GM20000 (cell line): ENCODE measurements at regions not wholly inside any gene's neighbourhood (a gene's known extent, or its start where the extent isn't known, plus 50 kb on each side); places are given as distances from the start of the nearest gene placed in this dataset.

Source experiments
- DNase-seq: peaks from one replicate; pipeline ENCODE4 v3.0.0; 2012; ENCODE audit warnings: low spot score
- TF ChIP-seq, protein P1 (sequence below): IDR thresholded peaks from 2 replicates; pipeline ENCODE4 v1.5.1; 2012; ENCODE audit warnings: mild to moderate bottlenecking, control low read depth; ENCODE audit errors: extremely low read depth, missing control alignments

DNA sequence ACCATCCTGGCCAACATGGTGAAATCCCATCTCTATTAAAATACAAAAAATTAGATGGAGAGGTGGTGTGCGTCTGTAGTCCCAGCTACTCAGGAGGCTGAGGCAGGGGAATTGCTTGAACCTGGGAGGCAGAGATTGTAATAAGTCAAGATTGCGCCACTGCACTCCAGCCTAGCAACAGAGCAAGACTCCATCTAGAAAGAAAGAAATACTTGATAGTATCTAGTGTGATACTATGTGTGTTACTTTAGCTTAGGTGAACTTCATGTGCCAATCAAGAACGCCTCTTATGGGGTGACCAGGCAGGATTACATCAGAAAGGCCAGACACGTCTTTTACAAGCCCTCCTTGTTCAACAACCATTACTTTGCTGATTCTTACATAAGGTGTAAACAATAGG, 107.1 kb downstream of the TMEM170B start:
- TF ChIP-seq, protein P1, sequence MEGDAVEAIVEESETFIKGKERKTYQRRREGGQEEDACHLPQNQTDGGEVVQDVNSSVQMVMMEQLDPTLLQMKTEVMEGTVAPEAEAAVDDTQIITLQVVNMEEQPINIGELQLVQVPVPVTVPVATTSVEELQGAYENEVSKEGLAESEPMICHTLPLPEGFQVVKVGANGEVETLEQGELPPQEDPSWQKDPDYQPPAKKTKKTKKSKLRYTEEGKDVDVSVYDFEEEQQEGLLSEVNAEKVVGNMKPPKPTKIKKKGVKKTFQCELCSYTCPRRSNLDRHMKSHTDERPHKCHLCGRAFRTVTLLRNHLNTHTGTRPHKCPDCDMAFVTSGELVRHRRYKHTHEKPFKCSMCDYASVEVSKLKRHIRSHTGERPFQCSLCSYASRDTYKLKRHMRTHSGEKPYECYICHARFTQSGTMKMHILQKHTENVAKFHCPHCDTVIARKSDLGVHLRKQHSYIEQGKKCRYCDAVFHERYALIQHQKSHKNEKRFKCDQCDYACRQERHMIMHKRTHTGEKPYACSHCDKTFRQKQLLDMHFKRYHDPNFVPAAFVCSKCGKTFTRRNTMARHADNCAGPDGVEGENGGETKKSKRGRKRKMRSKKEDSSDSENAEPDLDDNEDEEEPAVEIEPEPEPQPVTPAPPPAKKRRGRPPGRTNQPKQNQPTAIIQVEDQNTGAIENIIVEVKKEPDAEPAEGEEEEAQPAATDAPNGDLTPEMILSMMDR: no peak
- no peak for DNase-seq

DNA sequence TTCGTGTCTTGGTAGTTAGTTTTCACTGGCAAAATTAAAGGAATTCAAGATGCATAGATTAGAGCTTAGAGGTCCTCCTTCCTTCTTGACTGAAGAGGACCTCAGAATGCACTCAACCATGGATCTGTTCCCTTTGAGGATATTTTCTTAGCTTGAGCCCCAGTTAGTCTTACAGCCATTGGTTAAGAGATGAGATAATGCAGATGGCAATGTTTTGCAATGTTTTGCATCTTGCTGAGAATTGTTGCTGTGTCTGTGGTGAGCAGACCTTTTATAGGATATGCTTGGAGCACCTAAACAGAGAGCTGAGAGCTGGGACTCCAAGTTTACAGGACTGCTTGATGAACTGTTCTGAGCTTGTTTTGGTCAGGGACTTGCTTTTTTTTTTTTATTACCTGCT, 107.5 kb downstream of the TMEM170B start:
- TF ChIP-seq, protein P1: no peak
- no peak for DNase-seq

DNA sequence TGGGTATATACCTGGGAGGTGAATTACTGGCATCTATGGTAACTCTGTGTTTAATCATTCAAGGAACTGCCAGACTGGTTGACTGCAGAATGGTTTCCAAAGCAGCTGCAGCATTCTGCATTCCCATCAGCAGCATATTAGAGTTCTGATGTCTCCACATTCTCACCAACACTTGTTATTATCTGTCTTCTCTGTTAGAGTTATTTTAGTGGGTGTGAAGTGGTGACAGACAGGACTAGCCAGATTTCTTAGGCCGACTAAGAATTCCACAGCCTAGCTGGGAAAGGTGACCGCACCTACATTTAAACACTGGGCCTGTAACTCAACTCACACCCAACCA, 110.9 kb downstream of the TMEM170B start:
- DNase-seq: no peak
- TF ChIP-seq, protein P1: no peak

DNA sequence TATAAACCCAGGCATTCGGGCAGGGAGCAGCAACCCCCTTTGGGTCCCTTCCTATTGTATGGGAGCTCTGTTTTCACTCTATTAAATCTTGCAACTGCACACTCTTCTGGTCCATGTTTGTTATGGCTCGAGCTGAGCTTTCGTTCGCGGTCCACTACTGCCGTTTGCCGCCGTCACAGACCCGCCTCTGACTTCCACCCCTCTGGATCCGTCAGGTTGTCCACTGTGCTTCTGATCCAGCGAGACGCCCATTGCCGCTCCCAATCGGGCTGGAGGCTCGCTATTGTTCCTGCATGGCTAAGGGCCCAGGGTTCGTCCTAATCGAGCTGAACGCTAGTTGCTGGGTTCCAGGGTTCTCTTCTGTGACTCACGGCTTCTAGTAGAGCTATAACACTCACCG, 111.3 kb downstream of the TMEM170B start:
- DNase-seq: no peak
- TF ChIP-seq, protein P1: no peak

DNA sequence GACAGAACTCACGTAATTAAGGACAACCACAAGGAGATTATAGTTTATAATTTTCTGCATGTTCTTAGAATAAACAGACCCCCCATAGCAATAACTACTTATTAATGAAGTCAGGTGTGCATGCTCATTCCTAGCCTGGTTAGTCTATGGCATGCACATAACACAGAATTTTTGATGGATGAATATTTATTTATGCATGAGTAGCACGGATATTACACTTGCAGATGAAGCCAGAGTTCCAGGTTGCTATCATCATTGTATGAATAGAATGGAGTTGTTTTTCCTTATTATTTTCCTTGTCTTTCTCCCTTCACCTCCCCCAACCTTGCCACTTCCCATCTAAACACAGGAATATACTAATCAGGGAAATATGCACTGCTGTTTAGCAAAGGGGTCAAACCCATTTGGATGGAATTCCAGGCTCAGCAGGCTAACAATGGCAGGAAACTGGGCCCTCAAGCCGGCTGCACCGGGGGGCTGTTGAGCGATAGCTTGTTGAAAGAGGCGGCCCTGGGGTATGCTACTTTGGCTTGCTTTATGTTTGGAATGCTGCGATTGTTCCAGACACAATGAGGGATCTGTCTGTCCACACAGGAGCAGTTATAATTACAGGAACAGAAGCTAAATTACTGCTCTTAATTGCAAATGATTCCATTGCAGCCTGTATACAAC, 112.6 kb downstream of the TMEM170B start:
- DNase-seq: no peak
- TF ChIP-seq, protein P1: no peak

DNA sequence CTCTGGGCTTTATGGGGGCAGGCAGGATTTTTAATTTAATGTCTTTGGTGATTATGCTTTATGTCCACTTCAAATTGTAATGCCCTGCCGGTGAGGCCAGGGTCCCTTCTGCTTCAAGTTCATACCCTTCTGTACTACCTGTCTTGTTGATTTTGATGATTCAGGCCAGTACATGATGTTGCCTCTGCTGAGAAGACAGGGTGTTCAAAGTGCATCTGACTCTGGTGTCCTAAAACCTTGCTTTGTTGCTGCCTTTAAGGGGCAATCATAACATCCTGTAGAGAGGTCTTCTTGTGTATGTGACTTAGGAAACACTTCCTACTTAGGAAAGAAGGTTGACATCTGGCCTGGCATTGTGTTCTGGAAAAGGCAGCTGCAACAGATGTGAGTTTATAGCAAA, 113.2 kb downstream of the TMEM170B start:
- TF ChIP-seq, protein P1: no peak
- DNase-seq: no peak

DNA sequence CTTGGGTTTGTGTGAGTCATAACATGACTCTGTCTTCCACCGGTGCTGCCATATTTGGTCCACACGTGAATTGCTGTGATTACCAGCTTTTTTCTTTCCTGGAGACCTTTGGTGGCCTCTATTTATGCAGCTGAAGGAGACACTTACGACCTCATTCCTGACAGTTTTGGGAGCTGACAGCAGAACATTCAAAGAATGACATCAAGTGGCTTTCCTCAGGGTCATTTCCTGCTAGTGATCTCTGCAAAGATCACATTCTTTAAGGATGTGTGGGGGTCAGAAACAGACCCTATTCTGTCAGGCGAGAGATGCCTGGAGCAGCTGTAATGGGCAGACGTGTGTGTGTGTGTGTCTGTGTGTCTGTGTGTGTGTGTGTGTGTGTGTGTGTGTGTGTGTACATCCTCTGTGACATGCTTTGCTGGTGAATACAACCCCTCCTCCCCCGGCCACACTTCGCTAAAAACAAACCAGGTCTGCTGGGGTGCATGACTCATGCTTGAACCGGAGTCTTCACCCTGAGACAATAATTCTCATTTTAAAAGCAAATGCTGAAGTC, 115.6 kb downstream of the TMEM170B start:
- TF ChIP-seq, protein P1: no peak
- DNase-seq: peak; percentile 56
